ENCODE measurements at regions not wholly inside any gene's neighbourhood (a gene's known extent, or its start where the extent isn't known, plus 50 kb on each side); places are given as distances from the start of the nearest gene placed in this dataset.

DNA sequence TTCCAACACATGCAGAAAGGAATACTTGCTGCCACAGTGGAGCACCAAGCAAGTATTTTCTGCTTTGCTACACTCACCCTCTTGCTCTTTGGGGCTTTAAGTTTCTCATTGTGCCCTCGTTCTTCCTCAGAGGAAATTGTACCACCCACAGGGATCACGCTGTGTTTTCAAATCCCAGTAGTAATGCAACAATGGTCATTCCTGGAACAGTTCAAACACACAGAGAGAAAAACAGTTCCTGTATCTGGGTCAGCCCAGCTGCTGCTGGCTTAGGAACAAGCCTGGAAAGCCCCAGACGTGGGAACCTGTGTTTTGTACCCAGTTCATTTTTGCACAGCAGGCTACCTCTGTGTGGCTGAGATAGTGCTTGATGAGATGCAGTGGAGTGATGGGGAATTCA, 907.8 kb downstream of the STPG2 start:
- FAIRE-seq (no peak), DNase-seq (ENCODE audit: low read depth, low spot score) (no peak)
- Histone ChIP-seq H3K9me3 (ENCODE audit: control insufficient read depth, low read depth, low read length) (no peaks in the 10 kb centered on the region), H3K79me2 (ENCODE audit: control insufficient read depth, insufficient read depth, low read length) (no peaks in the 10 kb centered on the region), H3K36me3 (ENCODE audit: control insufficient read depth in 2 of 2, extremely low read depth in 1 of 2, insufficient read depth in 2 of 2, low read length in 2 of 2) (no peaks in the 10 kb centered on the region), H4K20me1 (ENCODE audit: control insufficient read depth, extremely low read depth, insufficient read depth, low read length) (no peaks in the 10 kb centered on the region), H3K9me1 (ENCODE audit: control insufficient read depth, extremely low read depth, insufficient read depth, low read length) (no peaks in the 10 kb centered on the region), H2AFZ (ENCODE audit: control insufficient read depth, low read length) (no peak overlapping the region), H3K4me1 (ENCODE audit: control insufficient read depth, extremely low read depth, insufficient read depth, low read length) (no peaks in the 10 kb centered on the region), H3K27me3 (ENCODE audit: control insufficient read depth, extremely low read depth, insufficient read depth, low read length) (no peaks in the 10 kb centered on the region), H3K4me3 (ENCODE audit: control insufficient read depth in 2 of 3, extremely low read depth in 1 of 3, insufficient read depth in 2 of 3, low read depth in 1 of 3, low read length in 3 of 3) (no peak overlapping the region), H3K9ac (ENCODE audit: control insufficient read depth, extremely low read depth, insufficient read depth, low read length) (no peak overlapping the region), H3K4me2 (ENCODE audit: control insufficient read depth, extremely low read depth, insufficient read depth, low read depth, low read length) (no peak overlapping the region), H3K27ac (ENCODE audit: control insufficient read depth, insufficient read depth, low read length) (no peak overlapping the region)
- TF ChIP-seq, protein P1, sequence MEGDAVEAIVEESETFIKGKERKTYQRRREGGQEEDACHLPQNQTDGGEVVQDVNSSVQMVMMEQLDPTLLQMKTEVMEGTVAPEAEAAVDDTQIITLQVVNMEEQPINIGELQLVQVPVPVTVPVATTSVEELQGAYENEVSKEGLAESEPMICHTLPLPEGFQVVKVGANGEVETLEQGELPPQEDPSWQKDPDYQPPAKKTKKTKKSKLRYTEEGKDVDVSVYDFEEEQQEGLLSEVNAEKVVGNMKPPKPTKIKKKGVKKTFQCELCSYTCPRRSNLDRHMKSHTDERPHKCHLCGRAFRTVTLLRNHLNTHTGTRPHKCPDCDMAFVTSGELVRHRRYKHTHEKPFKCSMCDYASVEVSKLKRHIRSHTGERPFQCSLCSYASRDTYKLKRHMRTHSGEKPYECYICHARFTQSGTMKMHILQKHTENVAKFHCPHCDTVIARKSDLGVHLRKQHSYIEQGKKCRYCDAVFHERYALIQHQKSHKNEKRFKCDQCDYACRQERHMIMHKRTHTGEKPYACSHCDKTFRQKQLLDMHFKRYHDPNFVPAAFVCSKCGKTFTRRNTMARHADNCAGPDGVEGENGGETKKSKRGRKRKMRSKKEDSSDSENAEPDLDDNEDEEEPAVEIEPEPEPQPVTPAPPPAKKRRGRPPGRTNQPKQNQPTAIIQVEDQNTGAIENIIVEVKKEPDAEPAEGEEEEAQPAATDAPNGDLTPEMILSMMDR (optimal IDR thresholded peaks at IDR 0.05 in 1 of 3, IDR thresholded peaks at IDR 0.05 in 1 of 3, conservative IDR thresholded peaks at IDR 0.05 in 1 of 3; ENCODE audit: extremely low read depth in 1 of 3, insufficient read depth in 2 of 3, low read length in 3 of 3), result no peak
- TF ChIP-seq EZH2 (IDR thresholded peaks at IDR 0.05; ENCODE audit: low read length), result no peak
- dilution Hi-C loops (cut with MboI; ENCODE audit: extremely low pct_ligation_motif_present, low sequenced_read_pairs), result no loop called here

DNA sequence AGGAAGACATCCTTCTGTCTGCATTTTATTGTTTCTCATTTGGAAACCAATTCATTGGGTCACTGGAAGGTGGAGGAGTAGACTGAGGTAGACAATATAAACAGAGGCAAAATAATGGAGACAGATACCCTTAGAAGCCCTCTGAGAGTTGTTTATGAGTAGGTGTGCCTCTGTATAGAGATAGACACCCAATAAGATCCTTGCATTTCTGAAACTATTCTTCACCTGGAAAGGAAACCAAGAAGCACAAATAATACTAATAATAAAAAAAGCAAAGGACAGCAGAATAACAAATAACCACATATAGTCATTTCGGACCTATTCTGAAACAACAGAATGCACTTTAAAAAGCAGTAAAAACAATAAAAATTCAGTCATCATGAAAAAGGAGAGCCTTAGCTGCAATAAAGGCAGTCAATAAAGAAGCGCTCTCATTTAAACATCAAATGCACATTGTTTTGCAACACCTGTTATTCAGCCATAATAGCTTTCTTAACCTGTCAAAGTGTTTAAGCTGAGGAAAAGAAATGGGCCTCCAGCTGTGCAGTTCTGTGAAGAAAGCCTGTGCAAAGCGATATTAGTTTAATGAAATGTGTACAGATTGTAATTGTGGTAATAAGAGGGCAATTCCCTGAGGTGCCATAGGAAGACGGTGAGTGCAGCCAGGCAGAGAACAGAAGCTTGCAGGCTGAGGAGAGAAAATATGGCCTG, 904.2 kb downstream of the STPG2 start:
- DNase-seq (ENCODE audit: low read depth, low spot score) (no peak), FAIRE-seq (no peak)
- Histone ChIP-seq H3K9ac (ENCODE audit: control insufficient read depth, extremely low read depth, insufficient read depth, low read length) (no peak overlapping the region), H3K9me3 (ENCODE audit: control insufficient read depth, low read depth, low read length) (no peaks in the 10 kb centered on the region), H3K36me3 (ENCODE audit: control insufficient read depth in 2 of 2, extremely low read depth in 1 of 2, insufficient read depth in 2 of 2, low read length in 2 of 2) (no peaks in the 10 kb centered on the region), H2AFZ (ENCODE audit: control insufficient read depth, low read length) (no peak overlapping the region), H3K79me2 (ENCODE audit: control insufficient read depth, insufficient read depth, low read length) (no peaks in the 10 kb centered on the region), H3K4me3 (ENCODE audit: control insufficient read depth in 2 of 3, extremely low read depth in 1 of 3, insufficient read depth in 2 of 3, low read depth in 1 of 3, low read length in 3 of 3) (no peak overlapping the region), H3K4me2 (ENCODE audit: control insufficient read depth, extremely low read depth, insufficient read depth, low read depth, low read length) (no peak overlapping the region), H3K4me1 (ENCODE audit: control insufficient read depth, extremely low read depth, insufficient read depth, low read length) (no peaks in the 10 kb centered on the region), H4K20me1 (ENCODE audit: control insufficient read depth, extremely low read depth, insufficient read depth, low read length) (no peaks in the 10 kb centered on the region), H3K27me3 (ENCODE audit: control insufficient read depth, extremely low read depth, insufficient read depth, low read length) (no peaks in the 10 kb centered on the region), H3K27ac (ENCODE audit: control insufficient read depth, insufficient read depth, low read length) (no peak overlapping the region), H3K9me1 (ENCODE audit: control insufficient read depth, extremely low read depth, insufficient read depth, low read length) (no peaks in the 10 kb centered on the region)
- dilution Hi-C loops (cut with MboI; ENCODE audit: extremely low pct_ligation_motif_present, low sequenced_read_pairs), result no loop called here
- TF ChIP-seq, protein P1 (optimal IDR thresholded peaks at IDR 0.05 in 1 of 3, IDR thresholded peaks at IDR 0.05 in 1 of 3, conservative IDR thresholded peaks at IDR 0.05 in 1 of 3; ENCODE audit: extremely low read depth in 1 of 3, insufficient read depth in 2 of 3, low read length in 3 of 3), result no peak
- no peak for TF ChIP-seq EZH2 (IDR thresholded peaks at IDR 0.05; ENCODE audit: low read length)

All from keratinocyte (primary cell).